ENCODE measurements at regions not wholly inside any gene's neighbourhood (a gene's known extent, or its start where the extent isn't known, plus 50 kb on each side); places are given as distances from the start of the nearest gene placed in this dataset.

DNA sequence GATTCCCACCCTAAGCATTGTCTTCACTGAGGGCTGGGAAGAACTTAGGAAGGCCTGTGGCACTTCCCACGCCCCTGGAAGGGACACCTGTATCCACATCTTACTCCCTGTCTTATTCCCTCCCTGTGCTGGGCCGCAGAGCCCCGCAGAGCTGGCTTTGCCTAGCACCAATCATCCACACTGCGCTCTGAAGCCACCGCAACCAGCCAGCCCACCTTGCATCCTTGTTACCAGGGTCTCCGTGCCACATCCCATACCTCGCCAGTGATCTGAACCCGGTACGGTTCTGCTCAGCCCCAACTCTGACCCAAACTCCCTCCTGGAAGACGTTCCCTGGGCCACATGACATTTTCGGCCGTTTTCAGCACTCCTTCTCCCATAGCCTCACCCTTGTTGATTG lies 101.4 kb upstream of the PITRM1 start:
- DNase-seq (ENCODE audit: low read depth) = no peak
- TF ChIP-seq, protein P1, sequence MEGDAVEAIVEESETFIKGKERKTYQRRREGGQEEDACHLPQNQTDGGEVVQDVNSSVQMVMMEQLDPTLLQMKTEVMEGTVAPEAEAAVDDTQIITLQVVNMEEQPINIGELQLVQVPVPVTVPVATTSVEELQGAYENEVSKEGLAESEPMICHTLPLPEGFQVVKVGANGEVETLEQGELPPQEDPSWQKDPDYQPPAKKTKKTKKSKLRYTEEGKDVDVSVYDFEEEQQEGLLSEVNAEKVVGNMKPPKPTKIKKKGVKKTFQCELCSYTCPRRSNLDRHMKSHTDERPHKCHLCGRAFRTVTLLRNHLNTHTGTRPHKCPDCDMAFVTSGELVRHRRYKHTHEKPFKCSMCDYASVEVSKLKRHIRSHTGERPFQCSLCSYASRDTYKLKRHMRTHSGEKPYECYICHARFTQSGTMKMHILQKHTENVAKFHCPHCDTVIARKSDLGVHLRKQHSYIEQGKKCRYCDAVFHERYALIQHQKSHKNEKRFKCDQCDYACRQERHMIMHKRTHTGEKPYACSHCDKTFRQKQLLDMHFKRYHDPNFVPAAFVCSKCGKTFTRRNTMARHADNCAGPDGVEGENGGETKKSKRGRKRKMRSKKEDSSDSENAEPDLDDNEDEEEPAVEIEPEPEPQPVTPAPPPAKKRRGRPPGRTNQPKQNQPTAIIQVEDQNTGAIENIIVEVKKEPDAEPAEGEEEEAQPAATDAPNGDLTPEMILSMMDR (IDR thresholded peaks at IDR 0.05; ENCODE audit: insufficient read depth, low read depth, low read length) = no peak

DNA sequence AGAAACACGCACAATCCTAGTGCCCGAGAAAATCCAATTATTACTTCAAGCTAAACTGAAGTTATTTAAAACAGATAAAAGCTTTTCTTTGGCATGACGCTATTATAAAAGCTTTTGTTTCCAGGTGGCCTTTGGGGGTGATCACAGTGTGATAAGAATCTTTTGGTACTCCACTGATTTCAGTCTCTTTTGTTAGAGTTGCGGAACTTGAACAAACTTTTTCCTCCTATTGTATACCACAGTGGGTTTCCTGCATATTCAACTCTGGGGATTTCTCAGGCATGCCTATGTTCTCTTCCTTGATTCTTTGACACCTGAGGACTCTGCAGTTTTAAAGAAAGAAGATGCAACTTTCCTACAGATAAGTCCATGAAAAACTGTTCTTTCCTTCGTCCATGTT lies 99.7 kb upstream of the PITRM1 start:
- DNase-seq (ENCODE audit: low read depth) = no peak
- TF ChIP-seq, protein P1 (IDR thresholded peaks at IDR 0.05; ENCODE audit: insufficient read depth, low read depth, low read length) = no peak
- no peak overlapping the region for H3K4me3 ChIP-seq (ENCODE audit: low read depth, low read length)

More for the DNA sequence above, 101.4 kb upstream of the PITRM1 start:
- no peak overlapping the region for H3K4me3 ChIP-seq (ENCODE audit: low read depth, low read length)

DNA sequence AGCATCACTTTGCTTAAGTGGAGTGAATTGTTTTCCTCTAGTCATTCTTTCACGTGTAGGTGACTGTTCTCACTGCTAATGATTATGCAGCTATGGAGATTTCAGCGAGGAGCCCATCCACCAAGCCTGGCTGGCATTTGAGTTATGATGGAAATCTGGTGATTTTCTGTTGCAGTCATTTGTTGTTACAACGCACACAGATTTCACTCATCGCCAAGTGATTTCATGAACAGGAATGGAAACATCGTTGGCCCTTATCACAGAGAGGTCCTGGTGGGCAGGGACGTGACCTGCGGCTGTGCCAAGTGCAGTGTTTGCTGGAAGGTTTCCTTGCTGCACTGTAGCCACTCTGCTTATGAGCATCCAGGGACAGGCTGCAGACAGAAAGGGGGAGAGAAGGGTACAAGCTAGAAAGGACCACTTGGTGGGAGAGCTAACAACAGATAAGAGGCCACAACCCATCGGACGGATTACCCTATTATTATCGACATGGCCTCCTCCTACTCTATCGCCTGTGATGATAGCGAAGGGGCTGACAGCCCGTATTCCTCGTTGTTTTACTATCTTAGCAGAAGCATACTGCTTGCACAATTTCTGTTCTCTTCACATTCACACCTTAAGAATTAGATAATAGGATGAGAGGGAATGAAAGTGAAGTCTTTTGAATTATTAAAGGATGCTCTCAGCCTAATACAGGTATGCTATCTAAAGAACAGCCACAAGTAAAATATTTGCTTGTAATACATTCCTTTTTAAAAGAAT lies 99.0 kb upstream of the PITRM1 start:
- no peak overlapping the region for H3K4me3 ChIP-seq (ENCODE audit: low read depth, low read length)
- TF ChIP-seq, protein P1 (IDR thresholded peaks at IDR 0.05; ENCODE audit: insufficient read depth, low read depth, low read length) = no peak
- DNase-seq (ENCODE audit: low read depth) = no peak

DNA sequence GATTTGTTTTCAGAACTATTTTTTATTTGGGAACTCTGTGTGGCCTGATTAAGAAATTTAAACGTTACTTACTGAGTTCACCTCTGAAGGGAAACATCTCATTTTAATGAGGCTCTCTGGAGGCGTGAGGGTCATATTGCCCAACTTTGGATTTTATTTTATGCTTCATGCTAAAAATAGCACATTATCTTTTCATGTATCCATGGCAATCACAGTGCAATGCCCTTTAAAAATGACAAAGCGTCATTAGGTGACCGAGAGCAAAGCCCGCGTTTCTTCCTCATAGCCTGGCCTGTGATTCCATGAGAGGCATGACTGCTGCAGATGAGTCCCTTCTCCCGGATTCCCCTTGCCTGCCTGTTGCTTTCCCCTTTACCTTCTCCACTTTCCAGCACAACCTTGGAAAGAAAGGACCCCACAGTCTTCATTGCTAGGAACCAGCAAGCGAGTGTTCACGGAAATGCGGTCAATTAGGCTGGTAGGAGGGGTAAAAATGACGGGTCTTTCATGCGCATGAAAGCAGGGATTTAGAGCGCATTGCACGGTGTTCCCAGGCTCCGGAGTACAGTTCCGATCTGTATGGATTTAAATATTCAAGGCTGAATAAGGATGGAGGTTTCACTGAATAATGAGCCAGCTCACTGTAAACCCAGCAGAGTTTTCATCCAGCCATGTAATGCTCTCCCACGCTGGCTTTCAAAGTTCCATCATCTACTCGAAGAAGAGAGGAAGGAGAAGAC lies 98.2 kb upstream of the PITRM1 start:
- DNase-seq (ENCODE audit: low read depth) = peak; percentile 52
- H3K4me3 ChIP-seq (ENCODE audit: low read depth, low read length) = no peak overlapping the region
- TF ChIP-seq, protein P1 (IDR thresholded peaks at IDR 0.05; ENCODE audit: insufficient read depth, low read depth, low read length) = no peak

DNA sequence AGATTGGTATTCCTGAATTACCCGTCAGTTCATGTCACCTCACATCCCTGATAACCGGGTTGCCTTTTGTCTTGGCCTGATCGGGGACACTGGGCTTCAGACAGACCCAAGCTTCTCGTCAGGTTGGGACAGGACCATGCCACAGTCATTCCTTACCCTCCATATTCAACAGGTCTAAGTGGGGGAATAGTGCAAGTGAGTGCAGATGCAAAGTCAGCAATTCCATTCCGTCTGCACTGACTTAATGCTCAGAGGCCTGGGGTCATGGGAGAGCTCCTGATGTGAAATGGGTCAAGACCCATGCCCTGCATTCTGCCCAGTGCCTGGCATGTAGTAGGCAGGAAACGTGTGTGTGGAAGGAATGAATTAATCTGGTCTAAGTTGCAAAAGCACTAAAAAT lies 95.4 kb upstream of the PITRM1 start:
- no peak for DNase-seq (ENCODE audit: low read depth)
- TF ChIP-seq, protein P1 (IDR thresholded peaks at IDR 0.05; ENCODE audit: insufficient read depth, low read depth, low read length) = no peak
- no peak overlapping the region for H3K4me3 ChIP-seq (ENCODE audit: low read depth, low read length)

DNA sequence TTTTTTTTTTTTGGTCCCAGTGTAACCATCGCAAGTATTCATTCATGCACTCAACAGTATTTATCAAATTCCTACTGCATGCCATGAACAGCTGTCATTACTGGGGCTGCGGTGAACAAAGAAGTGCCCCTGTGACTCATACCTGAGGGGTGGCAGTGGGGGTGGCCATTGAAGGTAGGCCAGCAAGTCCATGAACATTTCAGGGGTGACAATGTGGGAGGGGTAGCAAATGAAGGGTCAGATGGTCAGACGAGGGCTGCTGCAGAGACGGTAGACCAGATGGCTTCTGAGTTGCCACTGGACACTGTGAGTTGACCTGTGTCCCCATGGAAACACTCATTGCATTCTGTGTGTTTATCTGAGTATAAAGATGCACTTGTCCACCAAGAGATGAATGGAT lies 92.5 kb upstream of the PITRM1 start:
- no peak for DNase-seq (ENCODE audit: low read depth)
- H3K4me3 ChIP-seq (ENCODE audit: low read depth, low read length) = no peak overlapping the region
- TF ChIP-seq, protein P1 (IDR thresholded peaks at IDR 0.05; ENCODE audit: insufficient read depth, low read depth, low read length) = no peak

All from fibroblast of villous mesenchyme (primary cell).